Keratinocyte (primary cell): ENCODE measurements at regions not wholly inside any gene's neighbourhood (a gene's known extent, or its start where the extent isn't known, plus 50 kb on each side); places are given as distances from the start of the nearest gene placed in this dataset.

Experiments
- DNase-seq: peaks from one replicate; pipeline ENCODE4 v3.0.0-alpha.2; 2011; ENCODE audit warnings: low read depth, missing footprints, low spot score
- FAIRE-seq: peaks from 2 replicates; lab custom pipeline; 2011; peaks lifted over from hg19 to GRCh38; lab: Jason Lieb, UNC
- H2AFZ ChIP-seq: 2 replicates; pipeline ENCODE4 v1.6.0; 2012; ENCODE audit warnings: low read length, control low read depth, inconsistent platforms; ENCODE audit not compliant: control insufficient read depth
- H3K27ac ChIP-seq: 2 replicates; pipeline ENCODE4 v1.5.1; 2011; ENCODE audit warnings: low read length; ENCODE audit not compliant: control insufficient read depth, insufficient read depth
- H3K27me3 ChIP-seq: 3 replicates; pipeline ENCODE4 v1.6.0; 2011; ENCODE audit warnings: low read length; ENCODE audit not compliant: control insufficient read depth, insufficient read depth; ENCODE audit errors: extremely low read depth
- H3K36me3 ChIP-seq, 2 experiments: 2 replicates in 1 of 2; 3 replicates in 1 of 2; pipeline ENCODE4 v1.5.1; 2011; ENCODE audit warnings: low read length in 2 of 2, mild to moderate bottlenecking in 1 of 2; ENCODE audit not compliant: control insufficient read depth in 2 of 2, insufficient read depth in 2 of 2; ENCODE audit errors: extremely low read depth in 1 of 2
- H3K4me1 ChIP-seq: 3 replicates; pipeline ENCODE4 v1.5.1; 2011; ENCODE audit warnings: low read length; ENCODE audit not compliant: control insufficient read depth, insufficient read depth; ENCODE audit errors: extremely low read depth
- H3K4me2 ChIP-seq: 3 replicates; pipeline ENCODE4 v1.6.0; 2011; ENCODE audit warnings: low read depth, low read length; ENCODE audit not compliant: control insufficient read depth, insufficient read depth; ENCODE audit errors: extremely low read depth
- H3K4me3 ChIP-seq, 3 experiments: fragments of 200-600 bp in 1 of 3; sonication (generic) in 1 of 3; 2 replicates in 2 of 3; 3 replicates in 1 of 3; pipeline ENCODE4 v1.5.1; 2011 to 2016; ENCODE audit warnings: low read length in 3 of 3, mild to moderate bottlenecking in 3 of 3, control low read depth in 2 of 3, inconsistent platforms in 1 of 3, low read depth in 1 of 3, mixed read lengths in 1 of 3, mixed run types in 1 of 3, moderate library complexity in 1 of 3; ENCODE audit not compliant: control insufficient read depth in 2 of 3, insufficient read depth in 2 of 3; ENCODE audit errors: extremely low read depth in 1 of 3
- H3K79me2 ChIP-seq: 2 replicates; pipeline ENCODE4 v1.6.0; 2012; ENCODE audit warnings: low read length; ENCODE audit not compliant: control insufficient read depth, insufficient read depth
- H3K9ac ChIP-seq: 3 replicates; pipeline ENCODE4 v1.6.0; 2011; ENCODE audit warnings: low read length; ENCODE audit not compliant: control insufficient read depth, insufficient read depth; ENCODE audit errors: extremely low read depth
- H3K9me1 ChIP-seq: 3 replicates; pipeline ENCODE4 v1.6.0; 2011; ENCODE audit warnings: low read length; ENCODE audit not compliant: control insufficient read depth, insufficient read depth; ENCODE audit errors: extremely low read depth
- H3K9me3 ChIP-seq: 2 replicates; pipeline ENCODE4 v1.5.1; 2012; ENCODE audit warnings: low read depth, low read length; ENCODE audit not compliant: control insufficient read depth
- H4K20me1 ChIP-seq: 3 replicates; pipeline ENCODE4 v1.6.0; 2011; ENCODE audit warnings: low read length; ENCODE audit not compliant: control insufficient read depth, insufficient read depth; ENCODE audit errors: extremely low read depth
- EZH2 ChIP-seq: IDR thresholded peaks from one replicate; pipeline ENCODE4 v1.6.1; 2012; ENCODE audit warnings: inconsistent platforms, mild to moderate bottlenecking, low read length, moderate library complexity
- dilution Hi-C: fragments of 300-500 bp; cut with MboI; formaldehyde crosslinking; loops from one replicate; pipeline ENCODE4 v1.7.0; 2020; ENCODE audit warnings: low sequenced_read_pairs; ENCODE audit not compliant: extremely low pct_ligation_motif_present
- TF ChIP-seq, protein P1 (sequence below), 3 experiments: IDR thresholded peaks in 1 of 3; conservative IDR thresholded peaks in 1 of 3; optimal IDR thresholded peaks in 1 of 3; 2 replicates in 2 of 3; 3 replicates in 1 of 3; pipeline versions ENCODE3 to v1.5.1; 2011; ENCODE audit warnings: low read length in 3 of 3, mild to moderate bottlenecking in 3 of 3, moderate library complexity in 2 of 3, control low read depth in 1 of 3, inconsistent platforms in 1 of 3; ENCODE audit not compliant: insufficient read depth in 2 of 3; ENCODE audit errors: extremely low read depth in 1 of 3

GRCh38 chr7:57362868-57363267, 87.1 kb upstream of the ZNF716 start:
- Histone ChIP-seq H3K79me2 (no peaks in the 10 kb centered on the region), H4K20me1 (no peaks in the 10 kb centered on the region), H3K27ac (no peak overlapping the region), H3K4me2 (no peak overlapping the region), H3K9me3 (peaks cover 14% of the 10 kb centered on the region), H2AFZ (no peak overlapping the region), H3K4me3 (no peak overlapping the region), H3K9ac (no peak overlapping the region), H3K27me3 (no peaks in the 10 kb centered on the region), H3K4me1 (no peaks in the 10 kb centered on the region), H3K9me1 (no peaks in the 10 kb centered on the region), H3K36me3 (no peaks in the 10 kb centered on the region)
- no peak for FAIRE-seq
- TF ChIP-seq EZH2 = no peak
- TF ChIP-seq, protein P1, sequence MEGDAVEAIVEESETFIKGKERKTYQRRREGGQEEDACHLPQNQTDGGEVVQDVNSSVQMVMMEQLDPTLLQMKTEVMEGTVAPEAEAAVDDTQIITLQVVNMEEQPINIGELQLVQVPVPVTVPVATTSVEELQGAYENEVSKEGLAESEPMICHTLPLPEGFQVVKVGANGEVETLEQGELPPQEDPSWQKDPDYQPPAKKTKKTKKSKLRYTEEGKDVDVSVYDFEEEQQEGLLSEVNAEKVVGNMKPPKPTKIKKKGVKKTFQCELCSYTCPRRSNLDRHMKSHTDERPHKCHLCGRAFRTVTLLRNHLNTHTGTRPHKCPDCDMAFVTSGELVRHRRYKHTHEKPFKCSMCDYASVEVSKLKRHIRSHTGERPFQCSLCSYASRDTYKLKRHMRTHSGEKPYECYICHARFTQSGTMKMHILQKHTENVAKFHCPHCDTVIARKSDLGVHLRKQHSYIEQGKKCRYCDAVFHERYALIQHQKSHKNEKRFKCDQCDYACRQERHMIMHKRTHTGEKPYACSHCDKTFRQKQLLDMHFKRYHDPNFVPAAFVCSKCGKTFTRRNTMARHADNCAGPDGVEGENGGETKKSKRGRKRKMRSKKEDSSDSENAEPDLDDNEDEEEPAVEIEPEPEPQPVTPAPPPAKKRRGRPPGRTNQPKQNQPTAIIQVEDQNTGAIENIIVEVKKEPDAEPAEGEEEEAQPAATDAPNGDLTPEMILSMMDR (optimal IDR thresholded peaks at IDR 0.05 in 1 of 3, IDR thresholded peaks at IDR 0.05 in 1 of 3, conservative IDR thresholded peaks at IDR 0.05 in 1 of 3; ENCODE audit: extremely low read depth in 1 of 3, insufficient read depth in 2 of 3, low read length in 3 of 3) = no peak
- no peak for DNase-seq
- dilution Hi-C loops = no loop called here

- Histone ChIP-seq H3K9me3 (peaks cover 14% of the 10 kb centered on the region), H3K27me3 (no peaks in the 10 kb centered on the region), H2AFZ (no peak overlapping the region), H3K4me2 (no peak overlapping the region), H3K36me3 (no peaks in the 10 kb centered on the region), H3K79me2 (no peaks in the 10 kb centered on the region), H3K27ac (no peak overlapping the region), H3K4me1 (no peaks in the 10 kb centered on the region), H3K9me1 (no peaks in the 10 kb centered on the region), H3K4me3 (no peak overlapping the region), H4K20me1 (no peaks in the 10 kb centered on the region), H3K9ac (no peak overlapping the region)
- TF ChIP-seq, protein P1 (optimal IDR thresholded peaks at IDR 0.05 in 1 of 3, IDR thresholded peaks at IDR 0.05 in 1 of 3, conservative IDR thresholded peaks at IDR 0.05 in 1 of 3; ENCODE audit: extremely low read depth in 1 of 3, insufficient read depth in 2 of 3, low read length in 3 of 3) = no peak
- TF ChIP-seq EZH2 = no peak
- DNase-seq (no peak), FAIRE-seq (no peak)
- dilution Hi-C loops = no loop called here
Observed at GRCh38 chr7:57363321-57363720, 86.7 kb upstream of the ZNF716 start.
